Astrocyte (in vitro differentiated cells and primary cell): ENCODE measurements at regions not wholly inside any gene's neighbourhood (a gene's known extent, or its start where the extent isn't known, plus 50 kb on each side); places are given as distances from the start of the nearest gene placed in this dataset.

Experiments
- DNase-seq: peaks from one replicate; pipeline ENCODE4 v3.0.0-alpha.2; 2010; ENCODE audit warnings: low read depth
- FAIRE-seq: peaks from 2 replicates; lab custom pipeline; 2011; peaks lifted over from hg19 to GRCh38; lab: Jason Lieb, UNC
- H2AFZ ChIP-seq: 2 replicates; pipeline ENCODE4 v1.6.0; 2012; ENCODE audit warnings: low read depth, low read length, inconsistent platforms
- H3K27ac ChIP-seq: 2 replicates; pipeline ENCODE4 v1.5.1; 2011; ENCODE audit warnings: low read depth, low read length, inconsistent platforms
- H3K27me3 ChIP-seq: 2 replicates; pipeline ENCODE4 v1.6.0; 2011; ENCODE audit warnings: low read length, inconsistent platforms; ENCODE audit not compliant: insufficient read depth
- H3K36me3 ChIP-seq: 2 replicates; pipeline ENCODE4 v1.5.1; 2011; ENCODE audit warnings: low read length, inconsistent platforms; ENCODE audit not compliant: insufficient read depth
- H3K4me1 ChIP-seq: 2 replicates; pipeline ENCODE4 v1.5.1; 2011; ENCODE audit warnings: low read length, inconsistent platforms; ENCODE audit not compliant: insufficient read depth
- H3K4me2 ChIP-seq: 2 replicates; pipeline ENCODE4 v1.6.0; 2012; ENCODE audit warnings: low read length, inconsistent platforms
- H3K4me3 ChIP-seq: 2 replicates; pipeline ENCODE4 v1.5.1; 2011; ENCODE audit warnings: low read depth, mild to moderate bottlenecking, low read length, inconsistent platforms; ENCODE audit not compliant: insufficient read depth
- H3K79me2 ChIP-seq: 2 replicates; pipeline ENCODE4 v1.6.0; 2012; ENCODE audit warnings: mild to moderate bottlenecking, low read length, inconsistent platforms; ENCODE audit not compliant: insufficient read depth
- H3K9ac ChIP-seq: 2 replicates; pipeline ENCODE4 v1.6.0; 2012; ENCODE audit warnings: mild to moderate bottlenecking, low read length, inconsistent platforms
- H3K9me3 ChIP-seq: 2 replicates; pipeline ENCODE4 v1.5.1; 2012; ENCODE audit warnings: low read depth, mild to moderate bottlenecking, low read length, inconsistent platforms; ENCODE audit not compliant: insufficient read depth
- H4K20me1 ChIP-seq: 2 replicates; pipeline ENCODE4 v1.6.0; 2012; ENCODE audit warnings: low read length, inconsistent platforms; ENCODE audit not compliant: insufficient read depth
- H3K27ac Mint-ChIP-seq: one replicate; pipeline ENCODE4 v1.8.0; 2021; ENCODE audit warnings: mild to moderate bottlenecking, mixed read lengths; ENCODE audit not compliant: unreplicated experiment
- H3K27me3 Mint-ChIP-seq: one replicate; pipeline ENCODE4 v1.8.0; 2021; ENCODE audit warnings: low read depth, mixed read lengths; ENCODE audit not compliant: unreplicated experiment
- H3K36me3 Mint-ChIP-seq: one replicate; pipeline ENCODE4 v1.8.0; 2021; ENCODE audit warnings: low read depth, mixed read lengths; ENCODE audit not compliant: unreplicated experiment
- H3K4me1 Mint-ChIP-seq: one replicate; pipeline ENCODE4 v1.8.0; 2021; ENCODE audit warnings: low read depth, mixed read lengths; ENCODE audit not compliant: unreplicated experiment
- H3K4me3 Mint-ChIP-seq: one replicate; pipeline ENCODE4 v1.8.0; 2021; ENCODE audit warnings: mild to moderate bottlenecking, moderate library complexity, mixed read lengths; ENCODE audit not compliant: unreplicated experiment
- H3K9me3 Mint-ChIP-seq: one replicate; pipeline ENCODE4 v1.8.0; 2021; ENCODE audit warnings: mild to moderate bottlenecking, mixed read lengths; ENCODE audit not compliant: unreplicated experiment
- EZH2 ChIP-seq: IDR thresholded peaks from 2 replicates; pipeline ENCODE4 v1.6.1; 2012; ENCODE audit warnings: mild to moderate bottlenecking, low read length, inconsistent platforms; ENCODE audit not compliant: insufficient read depth
- TF ChIP-seq, protein P1 (sequence below): IDR thresholded peaks from 2 replicates; pipeline ENCODE4 v1.5.1; 2011; ENCODE audit warnings: low read depth, mild to moderate bottlenecking, inconsistent platforms, low read length, moderate library complexity; ENCODE audit not compliant: insufficient read depth

DNA sequence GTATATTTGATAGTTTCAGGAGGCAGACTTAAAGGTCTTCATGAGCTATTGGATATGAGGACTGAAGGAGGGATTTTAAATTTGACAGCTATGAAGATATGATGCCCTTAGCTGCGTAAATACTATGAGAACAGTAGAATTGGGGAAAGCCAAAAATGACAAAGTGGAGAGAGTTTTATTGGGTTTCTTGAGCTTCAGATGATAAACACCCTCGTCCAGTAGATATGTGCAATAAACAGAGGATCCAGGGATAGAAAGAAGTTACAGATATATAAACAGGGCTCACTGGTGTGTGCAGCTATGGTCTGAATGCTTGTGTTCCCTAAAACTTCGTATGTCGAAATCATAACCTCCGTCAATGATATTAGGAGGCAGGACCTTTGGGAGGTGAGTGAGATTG lies 131.3 kb downstream of the INHBA start:
- Histone ChIP-seq H3K4me2 (no peak overlapping the region), H4K20me1 (no peaks in the 10 kb centered on the region), H3K4me3 (no peak overlapping the region), H3K27ac (no peak overlapping the region), H3K79me2 (no peaks in the 10 kb centered on the region), H3K9me3 (no peaks in the 10 kb centered on the region), H2AFZ (no peak overlapping the region), H3K36me3 (no peaks in the 10 kb centered on the region), H3K4me1 (peaks cover 24% of the 10 kb centered on the region), H3K27me3 (no peaks in the 10 kb centered on the region), H3K9ac (no peak overlapping the region)
- Mint-ChIP-seq H3K27ac (no peak overlapping the region), H3K4me3 (no peak overlapping the region), H3K4me1 (peaks cover 44% of the 10 kb centered on the region), H3K27me3 (no peaks in the 10 kb centered on the region), H3K9me3 (peaks cover 4% of the 10 kb centered on the region), H3K36me3 (no peaks in the 10 kb centered on the region)
- TF ChIP-seq, protein P1, sequence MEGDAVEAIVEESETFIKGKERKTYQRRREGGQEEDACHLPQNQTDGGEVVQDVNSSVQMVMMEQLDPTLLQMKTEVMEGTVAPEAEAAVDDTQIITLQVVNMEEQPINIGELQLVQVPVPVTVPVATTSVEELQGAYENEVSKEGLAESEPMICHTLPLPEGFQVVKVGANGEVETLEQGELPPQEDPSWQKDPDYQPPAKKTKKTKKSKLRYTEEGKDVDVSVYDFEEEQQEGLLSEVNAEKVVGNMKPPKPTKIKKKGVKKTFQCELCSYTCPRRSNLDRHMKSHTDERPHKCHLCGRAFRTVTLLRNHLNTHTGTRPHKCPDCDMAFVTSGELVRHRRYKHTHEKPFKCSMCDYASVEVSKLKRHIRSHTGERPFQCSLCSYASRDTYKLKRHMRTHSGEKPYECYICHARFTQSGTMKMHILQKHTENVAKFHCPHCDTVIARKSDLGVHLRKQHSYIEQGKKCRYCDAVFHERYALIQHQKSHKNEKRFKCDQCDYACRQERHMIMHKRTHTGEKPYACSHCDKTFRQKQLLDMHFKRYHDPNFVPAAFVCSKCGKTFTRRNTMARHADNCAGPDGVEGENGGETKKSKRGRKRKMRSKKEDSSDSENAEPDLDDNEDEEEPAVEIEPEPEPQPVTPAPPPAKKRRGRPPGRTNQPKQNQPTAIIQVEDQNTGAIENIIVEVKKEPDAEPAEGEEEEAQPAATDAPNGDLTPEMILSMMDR: no peak
- no peak for TF ChIP-seq EZH2
- DNase-seq (no peak), FAIRE-seq (no peak)

DNA sequence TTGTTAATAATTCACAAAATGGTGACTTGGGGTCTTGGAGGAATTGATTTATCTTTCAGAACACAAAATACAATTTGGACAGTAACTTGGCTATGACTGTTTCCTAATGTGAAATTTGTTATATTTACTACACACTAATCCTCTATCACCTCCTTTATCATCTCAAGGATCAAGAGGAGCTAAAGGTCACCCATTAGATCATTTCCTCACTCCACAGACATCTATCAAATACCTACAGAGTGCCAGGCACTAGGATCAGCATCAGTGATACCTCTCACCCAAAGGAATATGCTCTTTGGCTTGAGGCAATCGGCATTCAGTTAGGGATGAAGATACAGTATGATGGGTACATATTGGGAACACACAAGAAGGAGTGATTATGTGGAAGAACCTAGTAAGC lies 132.1 kb downstream of the INHBA start:
- FAIRE-seq: no peak
- Mint-ChIP-seq H3K4me3 (no peak overlapping the region), H3K36me3 (no peaks in the 10 kb centered on the region), H3K9me3 (peaks cover 4% of the 10 kb centered on the region), H3K27me3 (no peaks in the 10 kb centered on the region), H3K27ac (no peak overlapping the region), H3K4me1 (peaks cover 42% of the 10 kb centered on the region)
- Histone ChIP-seq H3K27ac (no peak overlapping the region), H2AFZ (no peak overlapping the region), H3K9me3 (no peaks in the 10 kb centered on the region), H3K79me2 (no peaks in the 10 kb centered on the region), H3K27me3 (no peaks in the 10 kb centered on the region), H3K9ac (no peak overlapping the region), H3K4me1 (peaks cover 24% of the 10 kb centered on the region), H3K36me3 (no peaks in the 10 kb centered on the region), H4K20me1 (no peaks in the 10 kb centered on the region), H3K4me2 (no peak overlapping the region), H3K4me3 (no peak overlapping the region)
- DNase-seq: no peak
- no peak for TF ChIP-seq EZH2
- TF ChIP-seq, protein P1: no peak

DNA sequence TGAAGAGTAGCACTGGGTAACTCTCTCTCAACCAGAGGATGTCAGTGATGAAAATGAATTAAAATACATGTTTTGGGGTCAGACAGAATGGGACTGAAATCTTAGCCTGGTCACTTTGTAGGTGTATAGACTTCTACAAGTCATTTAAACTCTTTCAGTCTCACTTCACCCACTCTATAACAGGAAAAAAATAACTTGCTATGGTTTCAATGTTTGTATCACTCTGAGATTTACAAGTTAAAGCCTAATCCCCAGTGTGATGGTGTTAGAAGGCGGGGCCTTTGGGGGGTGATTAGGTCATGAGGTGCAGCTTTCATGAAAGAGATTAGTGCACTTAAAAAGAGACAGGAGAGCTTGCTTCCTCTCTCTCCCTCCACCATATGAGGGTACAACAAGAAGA lies 134.8 kb downstream of the INHBA start:
- no peak overlapping the region for H3K4me2 ChIP-seq
- no peak overlapping the region for H2AFZ ChIP-seq
- peaks cover 4% of the 10 kb centered on the region for H3K9me3 Mint-ChIP-seq
- no peak overlapping the region for H3K4me3 Mint-ChIP-seq
- peak overlapping the region; percentile 10 for H3K27ac Mint-ChIP-seq
- peaks cover 28% of the 10 kb centered on the region for H3K4me1 Mint-ChIP-seq
- FAIRE-seq (no peak), DNase-seq (no peak)
- no peaks in the 10 kb centered on the region for H3K36me3 ChIP-seq
- H3K9ac ChIP-seq: no peak overlapping the region
- H3K4me3 ChIP-seq: no peak overlapping the region
- H3K9me3 ChIP-seq: no peaks in the 10 kb centered on the region
- H3K27me3 Mint-ChIP-seq: no peaks in the 10 kb centered on the region
- H3K4me1 ChIP-seq: peaks cover 12% of the 10 kb centered on the region
- H4K20me1 ChIP-seq: no peaks in the 10 kb centered on the region
- H3K36me3 Mint-ChIP-seq: no peaks in the 10 kb centered on the region
- no peak for TF ChIP-seq EZH2
- TF ChIP-seq, protein P1: no peak
- H3K27ac ChIP-seq: peak overlapping the region; percentile 25
- H3K79me2 ChIP-seq: no peaks in the 10 kb centered on the region
- no peaks in the 10 kb centered on the region for H3K27me3 ChIP-seq
